HG03342 (cell line): ENCODE measurements at regions not wholly inside any gene's neighbourhood (a gene's known extent, or its start where the extent isn't known, plus 50 kb on each side); places are given as distances from the start of the nearest gene placed in this dataset.

Experiments
- ATAC-seq: cut with Tn5 transposase; IDR thresholded peaks from one replicate; pipeline ENCODE4 v1.9.1; 2021; ENCODE audit warnings: mild to moderate bottlenecking, moderate library complexity; ENCODE audit not compliant: unreplicated experiment

GRCh38 chr22:48675830-48676145 lies 1151.9 kb downstream of the BRD1 start:
- no peak for ATAC-seq

GRCh38 chr22:48675141-48675829 lies 1152.4 kb downstream of the BRD1 start:
- no peak for ATAC-seq

- no peak for ATAC-seq
These were observed 1153.7 kb downstream of the BRD1 start for GRCh38 chr22:48673806-48674500.

- no peak for ATAC-seq
These were observed 1155.3 kb downstream of the BRD1 start for GRCh38 chr22:48672387-48672786.

- ATAC-seq = no peak
These were observed 1156.9 kb downstream of the BRD1 start for GRCh38 chr22:48670731-48671130.

GRCh38 chr22:48669986-48670716 lies 1157.5 kb downstream of the BRD1 start:
- ATAC-seq = no peak

GRCh38 chr22:48669226-48669625 lies 1158.4 kb downstream of the BRD1 start:
- ATAC-seq = no peak

GRCh38 chr22:48667289-48667688 lies 1160.4 kb downstream of the BRD1 start:
- no peak for ATAC-seq

- no peak for ATAC-seq
These were observed 1161.1 kb downstream of the BRD1 start for GRCh38 chr22:48666620-48667019.

GRCh38 chr22:48665311-48665995 lies 1162.2 kb downstream of the BRD1 start:
- no peak for ATAC-seq

GRCh38 chr22:48664586-48664985 lies 1163.1 kb downstream of the BRD1 start:
- ATAC-seq = no peak

GRCh38 chr22:48663297-48663696 lies 1164.4 kb downstream of the BRD1 start:
- ATAC-seq = no peak

GRCh38 chr22:48662476-48663135 lies 1165.1 kb downstream of the BRD1 start:
- ATAC-seq = no peak

GRCh38 chr22:48661984-48662383 lies 1165.7 kb downstream of the BRD1 start:
- no peak for ATAC-seq

GRCh38 chr22:48660790-48661740 lies 1166.6 kb downstream of the BRD1 start:
- no peak for ATAC-seq

GRCh38 chr22:48660104-48660789 lies 1167.4 kb downstream of the BRD1 start:
- ATAC-seq = no peak

GRCh38 chr22:48659404-48659996 lies 1168.2 kb downstream of the BRD1 start:
- no peak for ATAC-seq

GRCh38 chr22:48658871-48659270 lies 1168.8 kb downstream of the BRD1 start:
- ATAC-seq = no peak

- no peak for ATAC-seq
These were observed 1169.4 kb downstream of the BRD1 start for GRCh38 chr22:48658246-48658645.
